IMR-90 (cell line): ENCODE measurements at regions not wholly inside any gene's neighbourhood (a gene's known extent, or its start where the extent isn't known, plus 50 kb on each side); places are given as distances from the start of the nearest gene placed in this dataset.

ENCODE experiments used
- ATAC-seq: fragments of 200-7000 bp; cut with Tn5 transposase; 2 replicates; pipeline ENCODE4 v1.9.1; 2020; ENCODE audit warnings: low read depth, mild to moderate bottlenecking, moderate library complexity
- BruUV-seq: library from RNA; stranded (reverse); fragments of 400-500 nt; replicated peaks from 2 replicates; lab custom pipeline; 2021; lab: Mats Ljungman, UMichigan
- CTCF ChIA-PET: fragments of 300-600 bp; formaldehyde crosslinking; extraction: SDS; loops from one replicate; lab custom pipeline; 2021; ENCODE audit warnings: antibody characterized with exemption; lab: Yijun Ruan, JAX
- POLR2A ChIA-PET: fragments of 300-600 bp; sonication (Branson Sonifier 250); formaldehyde crosslinking; loops from one replicate; lab custom pipeline; 2022; ENCODE audit warnings: antibody characterized with exemption; ENCODE audit not compliant: unreplicated experiment; lab: Charles Lee
- DNase-seq: peaks from one replicate; pipeline ENCODE4 v3.0.0; 2013
- H2AFZ ChIP-seq: replicated peaks from 2 replicates; pipeline ENCODE3; 2013; ENCODE audit warnings: low read length, mild to moderate bottlenecking; ENCODE audit not compliant: poor library complexity
- H2AK5ac ChIP-seq: 2 replicates; pipeline ENCODE4 v1.6.1; 2013; ENCODE audit warnings: low read depth, low read length, inconsistent platforms
- H2AK9ac ChIP-seq: replicated peaks from 2 replicates; pipeline ENCODE3; 2013; ENCODE audit warnings: mild to moderate bottlenecking, low read depth, low read length, moderate library complexity; ENCODE audit not compliant: poor library complexity
- H2BK120ac ChIP-seq: 2 replicates; pipeline ENCODE4 v1.6.1; 2013; ENCODE audit warnings: low read depth, low read length, inconsistent platforms
- H2BK15ac ChIP-seq: 3 replicates; pipeline ENCODE4 v1.6.1; 2013; ENCODE audit warnings: low read depth, low read length, inconsistent platforms
- H2BK20ac ChIP-seq: 2 replicates; pipeline ENCODE4 v1.6.1; 2013; ENCODE audit warnings: low read depth, mild to moderate bottlenecking, inconsistent platforms, low read length, moderate library complexity
- H2BK5ac ChIP-seq: 2 replicates; pipeline ENCODE4 v1.6.1; 2013; ENCODE audit warnings: mild to moderate bottlenecking, low read depth, low read length, inconsistent platforms; ENCODE audit not compliant: poor library complexity, severe bottlenecking
- H3K14ac ChIP-seq: replicated peaks from 2 replicates; pipeline ENCODE4 v1.6.1; 2013; ENCODE audit warnings: low read depth, low read length, inconsistent platforms
- H3K18ac ChIP-seq: 2 replicates; pipeline ENCODE4 v1.6.1; 2013; ENCODE audit warnings: low read depth, low read length, control low read depth
- H3K23ac ChIP-seq: 2 replicates; pipeline ENCODE4 v1.6.1; 2013; ENCODE audit warnings: low read depth, low read length, inconsistent platforms
- H3K27ac ChIP-seq: 2 replicates; pipeline ENCODE4 v1.5.1; 2013; ENCODE audit warnings: mild to moderate bottlenecking, control low read depth, low read length; ENCODE audit not compliant: insufficient read depth
- H3K27me3 ChIP-seq: 2 replicates; pipeline ENCODE4 v1.6.1; 2013; ENCODE audit warnings: low read length; ENCODE audit not compliant: control insufficient read depth, insufficient read depth
- H3K36me3 ChIP-seq: 2 replicates; pipeline ENCODE4 v1.6.1; 2013; ENCODE audit warnings: low read length, mixed read lengths; ENCODE audit not compliant: control insufficient read depth, insufficient read depth
- H3K4ac ChIP-seq: 2 replicates; pipeline ENCODE4 v1.6.1; 2013; ENCODE audit warnings: low read depth, low read length, inconsistent platforms
- H3K4me1 ChIP-seq: 2 replicates; pipeline ENCODE4 v1.6.1; 2013; ENCODE audit warnings: low read length, mixed read lengths; ENCODE audit not compliant: control insufficient read depth, insufficient read depth
- H3K4me2 ChIP-seq: 2 replicates; pipeline ENCODE4 v1.6.1; 2013; ENCODE audit warnings: low read depth, mild to moderate bottlenecking, control low read depth, low read length, moderate library complexity
- H3K4me3 ChIP-seq: 2 replicates; pipeline ENCODE4 v1.5.1; 2013; ENCODE audit warnings: low read depth, mild to moderate bottlenecking, control low read depth, low read length, moderate library complexity; ENCODE audit not compliant: insufficient read depth
- H3K56ac ChIP-seq: 2 replicates; pipeline ENCODE4 v1.6.1; 2013; ENCODE audit warnings: low read length, inconsistent platforms; ENCODE audit not compliant: insufficient read depth; ENCODE audit errors: extremely low read depth
- H3K79me1 ChIP-seq, 2 experiments: 2 replicates each; pipeline ENCODE4 v1.6.1; 2013; ENCODE audit warnings: low read length in 2 of 2, inconsistent platforms in 1 of 2, low read depth in 1 of 2
- H3K9ac ChIP-seq: 2 replicates; pipeline ENCODE4 v1.6.1; 2013; ENCODE audit warnings: low read depth, low read length, control low read depth
- H3K9me1 ChIP-seq: 2 replicates; pipeline ENCODE4 v1.6.1; 2013; ENCODE audit warnings: low read length, inconsistent platforms; ENCODE audit not compliant: insufficient read depth
- H3K9me3 ChIP-seq: 2 replicates; pipeline ENCODE4 v1.6.1; 2013; ENCODE audit warnings: low read length; ENCODE audit not compliant: control insufficient read depth, insufficient read depth
- H4K20me1 ChIP-seq: 2 replicates; pipeline ENCODE4 v1.6.1; 2013; ENCODE audit warnings: low read length, inconsistent platforms; ENCODE audit not compliant: insufficient read depth
- H4K5ac ChIP-seq: 2 replicates; pipeline ENCODE4 v1.6.1; 2013; ENCODE audit warnings: mild to moderate bottlenecking, low read depth, low read length, control low read depth
- H4K8ac ChIP-seq, 2 experiments: 2 replicates each; pipeline ENCODE4 v1.6.1; 2013; ENCODE audit warnings: low read depth in 2 of 2, low read length in 2 of 2, control low read depth in 1 of 2, inconsistent platforms in 1 of 2
- H4K91ac ChIP-seq: 2 replicates; pipeline ENCODE4 v1.6.1; 2013; ENCODE audit warnings: low read depth, low read length, inconsistent platforms; ENCODE audit not compliant: insufficient read depth
- BHLHE40 ChIP-seq: fragments of 150-350 bp; IDR thresholded peaks from 2 replicates; pipeline ENCODE4 v1.6.1; 2016; ENCODE audit warnings: mild to moderate bottlenecking, low read depth, low read length
- CEBPB ChIP-seq: IDR thresholded peaks from 2 replicates; pipeline ENCODE4 v1.6.1; 2012; ENCODE audit warnings: low read depth, low read length, improper control_type of control experiment
- CHD1 ChIP-seq: IDR thresholded peaks from 2 replicates; pipeline ENCODE4 v1.6.1; 2012; ENCODE audit warnings: low read depth, low read length, improper control_type of control experiment
- CTCF ChIP-seq: conservative IDR thresholded peaks from 2 replicates; pipeline ENCODE4 v1.5.1; 2012; ENCODE audit warnings: mild to moderate bottlenecking, low read depth, low read length, improper control_type of control experiment
- ELK1 ChIP-seq: fragments of 150-350 bp; IDR thresholded peaks from 2 replicates; pipeline ENCODE4 v1.6.1; 2016; ENCODE audit warnings: low read depth, mild to moderate bottlenecking, low read length, moderate library complexity, borderline replicate concordance
- FOS ChIP-seq: fragments of 150-350 bp; IDR thresholded peaks from 2 replicates; pipeline ENCODE4 v1.6.1; 2016; ENCODE audit warnings: low read depth, low read length
- MAFK ChIP-seq: IDR thresholded peaks from 2 replicates; pipeline ENCODE4 v1.6.1; 2012; ENCODE audit warnings: low read depth, low read length, improper control_type of control experiment
- MAZ ChIP-seq: IDR thresholded peaks from 2 replicates; pipeline ENCODE4 v1.6.1; 2012; ENCODE audit warnings: low read depth, mild to moderate bottlenecking, low read length, improper control_type of control experiment, moderate library complexity, borderline replicate concordance
- MXI1 ChIP-seq: IDR thresholded peaks from 2 replicates; pipeline ENCODE4 v1.6.1; 2012; ENCODE audit warnings: low read depth, mild to moderate bottlenecking, low read length, moderate library complexity, borderline replicate concordance
- NFE2L2 ChIP-seq: fragments of 150-350 bp; IDR thresholded peaks from 2 replicates; pipeline ENCODE4 v1.6.1; 2016; ENCODE audit warnings: low read depth, mild to moderate bottlenecking, low read length
- POLR2A ChIP-seq: IDR thresholded peaks from 2 replicates; pipeline ENCODE4 v1.6.1; 2012; ENCODE audit warnings: mild to moderate bottlenecking, low read depth, low read length
- RAD21 ChIP-seq: IDR thresholded peaks from 2 replicates; pipeline ENCODE4 v1.6.1; 2012; ENCODE audit warnings: low read length, improper control_type of control experiment
- RFX5 ChIP-seq: IDR thresholded peaks from 2 replicates; pipeline ENCODE4 v1.8.0; 2012; ENCODE audit warnings: low read depth, mild to moderate bottlenecking, low read length, moderate library complexity
- SMC3 ChIP-seq: fragments of 150-350 bp; IDR thresholded peaks from 2 replicates; pipeline ENCODE4 v1.6.1; 2016; ENCODE audit warnings: low read depth, mild to moderate bottlenecking, antibody characterized with exemption, low read length, moderate library complexity
- WGBS, 2 experiments: methylation state at CpG; one replicate each; pipeline versions ENCODE4 v1.1.5 to v1.1.7; 2013; ENCODE audit warnings: missing lambda C conversion rate in 2 of 2; ENCODE audit not compliant: insufficient read length in 1 of 2; ENCODE audit errors: extremely low coverage in 2 of 2; 5-methylcytosine and 5-hydroxymethylcytosine counted together
- dilution Hi-C: fragments of 300-500 bp; cut with HindIII; formaldehyde crosslinking; loops from one replicate; pipeline ENCODE4 v1.14.3; 2018; ENCODE audit warnings: low sequenced_read_pairs; ENCODE audit not compliant: unreplicated experiment
- in situ Hi-C: fragments of 300-500 bp; cut with MboI; formaldehyde crosslinking; loops from 3 replicates; pipeline ENCODE4 v1.14.3; 2019; ENCODE audit warnings: low sequenced_read_pairs, inconsistent platforms, mixed read lengths
- intact Hi-C: fragments of 100-400 bp; cut with micrococcal nuclease; formaldehyde crosslinking; loops from 2 replicates; pipeline ENCODE4 v1.10.0; 2022

GRCh38 chr17:15157051-15157450 lies 108.1 kb downstream of the PMP22 start:
- WGBS, 2 experiments = no CpG with 5 or more reads among the region's 5 CpGs
- Histone ChIP-seq H4K91ac (no peak overlapping the region; the same call in 1 of the 2 replicates), H3K56ac (no peak overlapping the region), H2BK120ac (no peak overlapping the region), H3K79me1 (no peaks in the 10 kb centered on the region), H4K5ac (no peak overlapping the region), H3K4me2 (no peak overlapping the region), H3K9ac (no peak overlapping the region), H3K18ac (no peak overlapping the region), H3K4ac (0 out of 2 replicates have a peak overlapping the region, but pooled peaks have one; percentile 27), H2AFZ (no peak overlapping the region), H3K36me3 (no peaks in the 10 kb centered on the region), H3K9me3 (no peaks in the 10 kb centered on the region), H2AK9ac (no peak overlapping the region), H4K8ac (peak overlapping the region in 1 of 2 experiments; percentile 45; a peak in 1 of 4 replicates), H2BK15ac (no peak overlapping the region), H3K4me1 (no peaks in the 10 kb centered on the region), H3K9me1 (no peaks in the 10 kb centered on the region), H3K4me3 (no peak overlapping the region), H2AK5ac (no peak overlapping the region), H3K27ac (no peak overlapping the region), H2BK20ac (peak overlapping the region; percentile 33), H3K14ac (peak overlapping the region; percentile 38; the same call in 1 of the 2 replicates), H4K20me1 (no peaks in the 10 kb centered on the region), H3K23ac (no peak overlapping the region), H2BK5ac (no peak overlapping the region), H3K27me3 (peaks cover under 1% of the 10 kb centered on the region; the same call in 1 of the 2 replicates)
- no TSS peak for BruUV-seq
- TF ChIP-seq BHLHE40 (no peak), MXI1 (no peak), MAZ (no peak), RFX5 (no peak), FOS (no peak), MAFK (no peak), CEBPB (no peak), ELK1 (no peak), RAD21 (no peak), CTCF (no peak), POLR2A (no peak), NFE2L2 (no peak), CHD1 (no peak), SMC3 (no peak)
- dilution Hi-C loops (no loop called here), in situ Hi-C loops (no loop called here), intact Hi-C loops (loop anchor here (5.0 kb wide), 3 partner anchors 230 to 1560 kb away; no protein-coding TSS in a partner anchor)
- ChIA-PET CTCF (interaction anchor here (0.5 to 1.9 kb wide), 8 partner anchors 10 to 1547 kb away, joined by 3 to 8 read pairs (median 3); no protein-coding TSS in a partner anchor), POLR2A (no interaction called here)
- peak; percentile 44 for DNase-seq
- peak; percentile 46; the same call in 1 of the 2 replicates for ATAC-seq
